ENCODE measurements at regions not wholly inside any gene's neighbourhood (a gene's known extent, or its start where the extent isn't known, plus 50 kb on each side); places are given as distances from the start of the nearest gene placed in this dataset.
"Not testable (repeated sequence)": the region's sequence is repeated elsewhere in the genome, so short reads cannot be mapped to it uniquely, and the experiment has no call there.

DNA sequence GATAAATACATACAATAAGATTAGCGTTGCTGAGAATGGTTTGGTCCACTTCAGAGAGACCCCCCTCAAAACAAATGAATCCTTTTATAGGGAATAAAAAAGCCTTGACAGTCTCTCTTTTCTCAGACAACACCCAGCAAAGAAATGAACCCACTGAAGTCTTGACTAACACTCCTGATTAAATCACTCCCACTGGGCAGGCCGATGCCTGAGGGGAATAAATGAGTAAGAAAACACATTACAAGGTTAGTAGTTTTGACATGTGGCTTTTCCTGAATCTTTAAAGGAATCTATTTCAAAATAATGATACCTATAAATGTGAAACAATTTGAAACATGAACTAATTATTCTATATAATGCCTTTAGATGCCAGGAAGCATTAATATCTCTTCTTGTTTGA is 146.9 kb upstream of the POGK start:
- TF ChIP-seq POLR2A (IDR thresholded peaks at IDR 0.05) = no peak
- no peak for TF ChIP-seq CTCF (IDR thresholded peaks at IDR 0.05)
- H3K27me3 ChIP-seq = peaks cover 0 to 4% (median 0%) of the 10 kb centered on the region in 9 donors
- H3K27ac ChIP-seq = no peak overlapping the region
- no peaks in the 10 kb centered on the region for H3K36me3 ChIP-seq
- no peaks in the 10 kb centered on the region for H3K4me1 ChIP-seq
- intact Hi-C loops (cut with DNase I) = no loop called here
- DNase-seq (no peak), ATAC-seq (no peak)
- H3K9me3 ChIP-seq = no peaks in the 10 kb centered on the region
- 69 to 74% (median 71%) methylated on average over 2 of the region's 2 CpGs for WGBS, 4 donors
- no peak overlapping the region for H3K4me3 ChIP-seq

- H3K27me3 ChIP-seq = peaks cover 0 to 4% (median 0%) of the 10 kb centered on the region in 9 donors
- TF ChIP-seq CTCF (IDR thresholded peaks at IDR 0.05) (no peak), POLR2A (IDR thresholded peaks at IDR 0.05) (no peak)
- WGBS, 4 donors = 48 to 67% (median 61%) methylated on average over 4 of the region's 4 CpGs
- intact Hi-C loops (cut with DNase I) = no loop called here
- H3K36me3 ChIP-seq = no peaks in the 10 kb centered on the region
- no peak overlapping the region for H3K27ac ChIP-seq
- H3K4me1 ChIP-seq = no peaks in the 10 kb centered on the region
- H3K4me3 ChIP-seq = no peak overlapping the region
- ATAC-seq = no peak
- no peaks in the 10 kb centered on the region for H3K9me3 ChIP-seq
- no peak for DNase-seq
Measured at GRCh38 chr1:166693158-166693557, 146.1 kb upstream of the POGK start.

DNA sequence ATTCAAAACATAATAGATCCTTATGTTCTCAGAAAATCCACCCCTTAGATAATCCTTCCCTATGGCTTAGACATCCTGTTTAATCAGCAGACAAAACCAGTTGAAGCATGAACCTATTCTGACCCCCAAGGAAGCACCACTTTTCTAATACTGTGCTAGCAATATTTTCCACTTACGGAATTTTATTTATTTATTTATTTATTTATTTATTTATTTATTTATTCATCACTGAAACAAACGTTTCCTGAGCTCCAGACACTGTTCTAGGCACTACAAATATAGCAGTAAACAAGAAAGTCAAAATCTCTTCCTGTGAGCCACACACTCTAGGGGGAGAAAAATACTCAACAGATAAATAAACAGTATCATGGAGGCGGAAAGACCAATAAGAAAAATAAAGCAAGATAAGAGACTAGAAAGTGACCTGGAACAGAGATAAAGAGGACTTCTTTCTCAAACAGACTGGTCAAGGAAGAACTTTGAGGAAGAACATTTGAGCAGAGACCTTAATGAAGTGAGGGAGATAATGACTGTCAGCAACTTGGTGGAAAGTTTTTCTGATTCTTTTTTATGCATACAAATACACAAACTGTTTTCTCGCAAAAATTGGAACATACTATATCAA is 145.5 kb upstream of the POGK start:
- Histone ChIP-seq H3K4me1 (no peaks in the 10 kb centered on the region), H3K4me3 (no peak overlapping the region), H3K27ac (no peak overlapping the region), H3K9me3 (no peaks in the 10 kb centered on the region), H3K27me3 (peaks cover 0 to 4% (median 0%) of the 10 kb centered on the region in 9 donors), H3K36me3 (no peaks in the 10 kb centered on the region)
- no peak for DNase-seq
- WGBS, 4 donors = 52 to 62% (median 58%) methylated on average over 4 of the region's 4 CpGs
- no peak for TF ChIP-seq CTCF (IDR thresholded peaks at IDR 0.05)
- no peak for ATAC-seq
- intact Hi-C loops (cut with DNase I) = no loop called here

DNA sequence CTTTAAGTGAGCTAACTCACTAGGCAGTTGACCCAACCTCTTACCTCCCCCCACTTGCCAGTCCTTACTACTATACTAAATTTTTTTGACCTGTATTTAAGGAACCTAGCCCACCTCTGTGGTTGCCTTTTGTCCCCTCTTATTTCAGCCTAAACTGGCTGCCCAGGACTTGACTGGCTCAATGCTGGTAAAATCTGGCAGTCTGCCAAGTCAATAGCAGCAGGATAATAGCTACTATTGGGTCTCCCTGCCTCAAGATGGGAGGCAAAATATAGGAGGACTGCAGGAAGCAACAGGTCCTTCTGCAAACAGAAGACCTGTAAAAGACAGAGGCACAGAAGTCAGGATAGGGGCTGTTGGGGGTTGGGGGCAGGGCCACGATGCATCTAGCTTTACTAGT is 144.2 kb upstream of the POGK start:
- ATAC-seq = no peak
- no peak overlapping the region for H3K27ac ChIP-seq
- no peak for TF ChIP-seq CTCF (IDR thresholded peaks at IDR 0.05)
- TF ChIP-seq POLR2A (IDR thresholded peaks at IDR 0.05) = no peak
- peaks cover 0 to 4% (median 0%) of the 10 kb centered on the region in 9 donors for H3K27me3 ChIP-seq
- DNase-seq = no peak
- no peaks in the 10 kb centered on the region for H3K9me3 ChIP-seq
- no peak overlapping the region for H3K4me3 ChIP-seq
- H3K36me3 ChIP-seq = no peaks in the 10 kb centered on the region
- intact Hi-C loops (cut with DNase I) = no loop called here
- WGBS, 4 donors = 59 to 67% (median 61%) methylated on average over 1 of the region's 1 CpG
- H3K4me1 ChIP-seq = no peaks in the 10 kb centered on the region

DNA sequence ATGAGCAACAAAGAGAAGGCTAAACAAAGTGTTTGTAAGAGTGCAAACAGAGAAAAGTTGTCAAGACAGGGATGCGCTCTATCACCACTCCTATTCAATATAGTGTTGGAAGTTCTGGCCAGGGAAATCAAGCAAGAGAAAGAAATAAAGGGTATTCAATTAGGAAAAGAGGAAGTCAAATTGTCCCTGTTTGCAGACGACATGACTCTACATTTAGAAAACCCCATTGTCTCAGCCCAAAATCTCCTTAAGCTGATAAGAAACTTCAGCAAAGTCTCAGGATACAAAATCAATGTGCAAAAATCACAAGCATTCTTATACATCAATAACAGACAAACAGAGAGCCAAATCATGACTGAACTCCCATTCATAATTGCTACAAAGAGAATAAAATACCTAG is 143.4 kb upstream of the POGK start:
- DNase-seq; H3K36me3 ChIP-seq; H3K4me1 ChIP-seq; ATAC-seq; H3K27ac ChIP-seq; H3K27me3 ChIP-seq; H3K9me3 ChIP-seq; intact Hi-C loops (cut with DNase I); H3K4me3 ChIP-seq: not testable (repeated sequence)
- WGBS, 4 donors = 73 to 82% (median 75%) methylated on average over 2 of the region's 2 CpGs
